ENCODE measurements at regions not wholly inside any gene's neighbourhood (a gene's known extent, or its start where the extent isn't known, plus 50 kb on each side); places are given as distances from the start of the nearest gene placed in this dataset.
A peak's percentile ranks its signal among the peaks of the same experiment; 100 is the strongest.

DNA sequence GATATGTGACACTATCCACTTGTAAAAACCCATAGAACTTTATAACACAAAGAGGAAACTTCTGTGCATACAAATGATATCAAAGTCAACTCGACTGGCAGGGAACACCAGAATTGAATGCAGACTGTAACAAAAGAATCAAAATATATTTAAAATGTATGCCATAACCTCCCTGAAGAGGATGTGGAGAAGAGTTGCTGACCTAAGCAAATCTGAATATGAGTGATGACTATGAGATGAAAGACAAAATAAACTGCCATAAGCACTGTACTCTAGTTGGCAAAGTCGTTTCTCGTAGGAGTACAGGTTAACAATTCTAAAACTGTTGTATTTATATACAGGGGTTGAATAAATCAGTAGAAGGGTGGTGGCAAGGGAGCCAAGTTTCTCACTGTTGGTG lies 482.1 kb downstream of the OCA2 start:
- WGBS = 86% methylated on average over 3 of the region's 3 CpGs
- no peaks in the 10 kb centered on the region for H3K27me3 ChIP-seq (ENCODE audit: control insufficient read depth in 2 of 2, insufficient read depth in 1 of 2, low read length in 1 of 2)
- H3K4me1 ChIP-seq (ENCODE audit: control insufficient read depth in 2 of 2, insufficient read depth in 2 of 2, low read length in 2 of 2) = no peaks in the 10 kb centered on the region
- no peak overlapping the region for H3K4me3 ChIP-seq (ENCODE audit: low read length in 2 of 2)
- H3K36me3 ChIP-seq (ENCODE audit: control insufficient read depth in 2 of 2, insufficient read depth in 2 of 2, low read length in 1 of 2) = no peaks in the 10 kb centered on the region
- no peak for DNase-seq (ENCODE audit: low read depth in 6 of 9, low spot score in 9 of 9)
- H3K27ac ChIP-seq (ENCODE audit: low read depth in 1 of 2, low read length in 1 of 2) = no peak overlapping the region
- H3K9me3 ChIP-seq (ENCODE audit: control insufficient read depth in 2 of 2, insufficient read depth in 1 of 2, low read length in 1 of 2) = no peaks in the 10 kb centered on the region

DNA sequence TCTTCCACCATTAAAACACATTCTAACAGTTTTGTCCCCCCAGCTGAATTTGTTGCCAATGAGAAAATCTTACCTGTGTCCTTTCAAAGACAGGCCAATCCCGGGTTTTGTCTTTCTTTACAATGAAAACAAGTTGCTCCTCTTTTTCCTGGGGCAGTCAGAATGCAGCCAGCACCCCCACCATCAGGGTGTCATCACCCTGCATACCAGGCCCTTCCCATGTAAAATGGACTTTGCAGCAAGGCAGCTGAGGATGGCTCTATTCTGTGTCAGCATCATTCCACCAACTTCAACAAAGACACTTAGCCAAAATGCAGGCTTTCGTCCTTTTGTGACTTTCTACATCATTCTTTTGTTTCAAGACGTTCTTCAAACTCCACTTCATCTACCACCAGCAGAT lies 490.9 kb downstream of the OCA2 start:
- H3K4me1 ChIP-seq (ENCODE audit: control insufficient read depth in 2 of 2, insufficient read depth in 2 of 2, low read length in 2 of 2) = no peaks in the 10 kb centered on the region
- 74% methylated on average over 3 of the region's 3 CpGs for WGBS
- peaks cover 0 to 4% of the 10 kb centered on the region in 2 donors for H3K9me3 ChIP-seq (ENCODE audit: control insufficient read depth in 2 of 2, insufficient read depth in 1 of 2, low read length in 1 of 2)
- no peak overlapping the region for H3K4me3 ChIP-seq (ENCODE audit: low read length in 2 of 2)
- no peak overlapping the region for H3K27ac ChIP-seq (ENCODE audit: low read depth in 1 of 2, low read length in 1 of 2)
- no peak for DNase-seq (ENCODE audit: low read depth in 6 of 9, low spot score in 9 of 9)
- no peaks in the 10 kb centered on the region for H3K36me3 ChIP-seq (ENCODE audit: control insufficient read depth in 2 of 2, insufficient read depth in 2 of 2, low read length in 1 of 2)
- H3K27me3 ChIP-seq (ENCODE audit: control insufficient read depth in 2 of 2, insufficient read depth in 1 of 2, low read length in 1 of 2) = no peaks in the 10 kb centered on the region

DNA sequence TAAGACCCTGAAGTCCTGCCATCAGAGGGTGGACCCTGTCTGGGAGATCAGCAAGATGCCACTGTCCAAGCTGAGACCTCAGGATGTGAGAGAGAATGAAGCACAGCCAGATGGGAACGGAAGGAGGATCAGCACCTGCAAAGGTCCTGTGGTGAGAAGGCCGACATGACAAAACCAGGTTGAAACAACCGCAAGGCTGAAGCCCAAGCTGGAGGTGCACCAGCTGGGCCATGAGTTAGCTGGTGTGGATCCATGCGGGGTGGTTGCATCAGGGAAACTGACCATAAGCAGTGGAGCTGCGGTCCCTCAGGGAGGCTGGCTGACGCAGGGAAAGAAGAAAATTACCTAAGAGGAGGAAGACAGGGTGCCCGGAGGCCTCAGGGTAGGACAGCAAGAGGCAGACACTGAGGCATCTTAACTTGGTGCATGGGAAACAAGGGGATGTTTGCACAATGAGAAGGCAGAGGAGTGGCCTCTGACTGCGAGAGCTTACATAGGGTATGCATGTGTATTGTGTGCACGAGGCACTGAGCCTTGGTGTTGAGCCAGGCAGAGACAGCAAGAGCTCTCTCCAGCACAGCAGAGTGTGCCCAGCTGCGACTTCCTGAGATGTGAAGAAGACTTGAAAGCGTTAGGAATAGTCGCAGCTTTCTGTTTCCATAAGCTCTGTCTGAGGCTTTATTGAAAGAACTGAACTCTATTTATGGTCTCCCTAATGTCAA lies 497.7 kb downstream of the OCA2 start:
- no peaks in the 10 kb centered on the region for H3K36me3 ChIP-seq (ENCODE audit: control insufficient read depth in 2 of 2, insufficient read depth in 2 of 2, low read length in 1 of 2)
- WGBS = 81% methylated on average over 12 of the region's 12 CpGs
- no peak overlapping the region for H3K27ac ChIP-seq (ENCODE audit: low read depth in 1 of 2, low read length in 1 of 2)
- H3K27me3 ChIP-seq (ENCODE audit: control insufficient read depth in 2 of 2, insufficient read depth in 1 of 2, low read length in 1 of 2) = no peaks in the 10 kb centered on the region
- DNase-seq (ENCODE audit: low read depth in 6 of 9, low spot score in 9 of 9) = peak in 3 of 9 donors; percentile 15 to 30 (median 22)
- no peaks in the 10 kb centered on the region for H3K4me1 ChIP-seq (ENCODE audit: control insufficient read depth in 2 of 2, insufficient read depth in 2 of 2, low read length in 2 of 2)
- H3K4me3 ChIP-seq (ENCODE audit: low read length in 2 of 2) = no peak overlapping the region
- peaks cover 8 to 10% of the 10 kb centered on the region in 2 donors for H3K9me3 ChIP-seq (ENCODE audit: control insufficient read depth in 2 of 2, insufficient read depth in 1 of 2, low read length in 1 of 2)

DNA sequence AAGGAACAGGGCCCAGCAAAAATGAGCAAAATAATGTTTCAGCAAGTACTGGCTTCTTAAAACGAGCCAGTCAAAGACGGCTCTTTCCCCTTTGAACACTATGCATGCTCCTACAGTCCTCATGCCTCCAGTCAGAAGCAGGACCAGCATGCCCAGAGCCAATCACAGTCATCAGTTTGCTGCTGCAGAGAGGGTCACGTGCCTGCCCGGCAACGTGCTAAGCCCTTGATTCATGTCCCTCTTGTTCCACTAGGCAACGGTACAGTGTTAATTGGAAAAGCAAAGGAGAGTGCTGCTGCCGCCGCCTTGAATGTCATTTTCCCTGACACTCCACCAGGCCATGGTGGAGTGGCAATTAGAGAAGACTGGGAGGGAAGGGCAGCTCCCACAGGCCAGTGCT lies 500.1 kb downstream of the OCA2 start:
- no peak overlapping the region for H3K4me3 ChIP-seq (ENCODE audit: low read length in 2 of 2)
- H3K4me1 ChIP-seq (ENCODE audit: control insufficient read depth in 2 of 2, insufficient read depth in 2 of 2, low read length in 2 of 2) = no peaks in the 10 kb centered on the region
- WGBS = 88% methylated on average over 8 of the region's 8 CpGs
- no peak overlapping the region for H3K27ac ChIP-seq (ENCODE audit: low read depth in 1 of 2, low read length in 1 of 2)
- no peaks in the 10 kb centered on the region for H3K27me3 ChIP-seq (ENCODE audit: control insufficient read depth in 2 of 2, insufficient read depth in 1 of 2, low read length in 1 of 2)
- peaks cover 8 to 10% of the 10 kb centered on the region in 2 donors for H3K9me3 ChIP-seq (ENCODE audit: control insufficient read depth in 2 of 2, insufficient read depth in 1 of 2, low read length in 1 of 2)
- DNase-seq (ENCODE audit: low read depth in 6 of 9, low spot score in 9 of 9) = no peak
- no peaks in the 10 kb centered on the region for H3K36me3 ChIP-seq (ENCODE audit: control insufficient read depth in 2 of 2, insufficient read depth in 2 of 2, low read length in 1 of 2)

DNA sequence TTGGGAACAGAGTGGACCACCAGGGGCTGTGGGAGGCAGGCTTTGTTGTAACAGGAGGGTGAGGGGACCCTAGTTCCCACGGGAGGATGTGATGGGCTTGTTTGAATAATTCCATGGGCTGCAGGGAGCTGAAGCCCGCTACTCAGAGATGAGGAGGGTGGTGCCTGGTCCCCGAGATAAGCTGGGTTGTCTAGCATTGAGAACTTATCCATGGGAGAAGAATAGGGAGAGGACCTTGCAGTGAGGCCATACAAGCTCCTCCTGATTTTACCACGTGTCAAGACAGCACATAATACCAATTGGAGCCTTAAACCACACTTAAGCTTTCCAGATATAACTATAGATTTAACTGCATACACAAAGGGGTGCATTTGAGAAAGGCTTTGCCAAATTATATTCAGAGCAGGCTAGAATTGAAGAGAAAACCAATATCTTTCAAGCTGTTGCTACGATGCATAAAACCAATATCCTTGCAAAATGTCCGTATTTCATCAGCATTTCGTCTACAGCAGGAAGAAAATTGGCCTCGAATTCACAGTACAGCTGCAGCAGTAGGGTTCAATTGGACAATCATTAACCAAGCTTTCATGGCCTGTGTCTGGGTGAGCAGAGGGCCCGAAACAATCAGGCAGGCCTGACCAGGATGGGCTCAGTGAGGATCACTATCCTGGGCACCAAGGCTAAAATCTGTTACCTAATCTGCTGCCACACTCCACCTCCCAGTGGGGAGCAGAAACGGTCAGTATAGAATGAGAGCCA lies 500.7 kb downstream of the OCA2 start:
- WGBS = 91% methylated on average over 10 of the region's 10 CpGs
- Histone ChIP-seq H3K4me1 (ENCODE audit: control insufficient read depth in 2 of 2, insufficient read depth in 2 of 2, low read length in 2 of 2) (no peaks in the 10 kb centered on the region), H3K9me3 (ENCODE audit: control insufficient read depth in 2 of 2, insufficient read depth in 1 of 2, low read length in 1 of 2) (peaks cover 8 to 10% of the 10 kb centered on the region in 2 donors), H3K27ac (ENCODE audit: low read depth in 1 of 2, low read length in 1 of 2) (no peak overlapping the region), H3K36me3 (ENCODE audit: control insufficient read depth in 2 of 2, insufficient read depth in 2 of 2, low read length in 1 of 2) (no peaks in the 10 kb centered on the region), H3K27me3 (ENCODE audit: control insufficient read depth in 2 of 2, insufficient read depth in 1 of 2, low read length in 1 of 2) (no peaks in the 10 kb centered on the region), H3K4me3 (ENCODE audit: low read length in 2 of 2) (no peak overlapping the region)
- DNase-seq (ENCODE audit: low read depth in 6 of 9, low spot score in 9 of 9) = no peak

DNA sequence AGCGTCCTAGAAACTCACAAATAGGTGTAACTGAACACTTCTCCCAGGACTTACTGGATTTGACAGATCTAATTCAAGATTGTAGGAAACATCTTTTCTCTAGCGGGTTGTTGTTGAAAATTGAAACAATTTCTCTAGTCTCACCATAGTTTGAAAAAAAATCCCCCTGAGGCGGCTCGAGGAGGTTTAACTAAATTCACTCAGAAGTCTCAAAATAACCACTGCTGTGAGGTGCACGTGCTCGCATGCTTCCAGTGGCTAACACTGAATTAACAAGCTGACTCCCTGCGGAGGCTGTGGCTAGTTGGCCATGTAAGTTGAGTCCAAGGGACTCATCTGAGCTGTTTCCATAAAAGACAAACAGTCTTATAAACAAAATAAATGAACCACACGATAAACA lies 503.9 kb downstream of the OCA2 start:
- 84% methylated on average over 8 of the region's 8 CpGs for WGBS
- no peak for DNase-seq (ENCODE audit: low read depth in 6 of 9, low spot score in 9 of 9)
- H3K4me1 ChIP-seq (ENCODE audit: control insufficient read depth in 2 of 2, insufficient read depth in 2 of 2, low read length in 2 of 2) = no peaks in the 10 kb centered on the region
- H3K4me3 ChIP-seq (ENCODE audit: low read length in 2 of 2) = no peak overlapping the region
- no peaks in the 10 kb centered on the region for H3K27me3 ChIP-seq (ENCODE audit: control insufficient read depth in 2 of 2, insufficient read depth in 1 of 2, low read length in 1 of 2)
- H3K36me3 ChIP-seq (ENCODE audit: control insufficient read depth in 2 of 2, insufficient read depth in 2 of 2, low read length in 1 of 2) = no peaks in the 10 kb centered on the region
- no peak overlapping the region for H3K27ac ChIP-seq (ENCODE audit: low read depth in 1 of 2, low read length in 1 of 2)
- peaks cover 7 to 8% of the 10 kb centered on the region in 2 donors for H3K9me3 ChIP-seq (ENCODE audit: control insufficient read depth in 2 of 2, insufficient read depth in 1 of 2, low read length in 1 of 2)

DNA sequence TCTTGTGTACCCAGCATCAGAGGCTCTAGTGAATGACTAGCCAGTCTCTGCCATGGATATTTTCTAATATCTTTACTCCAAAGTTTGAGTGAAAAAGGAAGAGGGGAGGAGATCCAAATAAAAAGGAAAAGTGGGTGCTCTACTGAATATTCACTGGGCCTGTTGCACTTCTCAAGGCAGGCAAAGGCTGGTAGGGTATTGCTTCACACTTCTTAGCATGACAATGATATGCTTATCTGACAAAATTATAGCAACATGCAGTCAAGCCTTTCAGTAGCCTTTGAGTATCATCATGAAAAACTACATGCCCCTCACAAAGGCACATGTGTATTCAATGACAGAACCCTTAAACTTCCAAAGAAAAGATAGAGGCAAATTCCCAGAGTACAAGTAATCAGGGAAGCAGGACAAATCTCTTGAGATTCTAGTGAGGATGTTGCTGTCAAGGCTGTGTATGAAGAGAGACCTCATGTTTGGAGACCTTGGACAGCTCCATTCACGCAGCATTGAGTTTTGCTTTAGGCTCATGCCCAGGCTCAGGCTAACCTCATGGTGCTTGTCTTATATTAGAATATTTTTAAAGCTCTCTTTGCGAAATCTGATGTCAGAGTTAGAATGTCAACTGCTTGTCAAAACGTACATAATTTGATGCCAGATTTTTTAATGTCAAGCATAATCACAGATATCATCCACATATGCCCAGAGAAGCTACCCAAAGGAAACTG lies 506.9 kb downstream of the OCA2 start:
- 78% methylated on average over 3 of the region's 3 CpGs for WGBS
- Histone ChIP-seq H3K27ac (ENCODE audit: low read depth in 1 of 2, low read length in 1 of 2) (no peak overlapping the region), H3K9me3 (ENCODE audit: control insufficient read depth in 2 of 2, insufficient read depth in 1 of 2, low read length in 1 of 2) (peaks cover 0 to 4% of the 10 kb centered on the region in 2 donors), H3K4me1 (ENCODE audit: control insufficient read depth in 2 of 2, insufficient read depth in 2 of 2, low read length in 2 of 2) (no peaks in the 10 kb centered on the region), H3K36me3 (ENCODE audit: control insufficient read depth in 2 of 2, insufficient read depth in 2 of 2, low read length in 1 of 2) (no peaks in the 10 kb centered on the region), H3K27me3 (ENCODE audit: control insufficient read depth in 2 of 2, insufficient read depth in 1 of 2, low read length in 1 of 2) (no peaks in the 10 kb centered on the region), H3K4me3 (ENCODE audit: low read length in 2 of 2) (no peak overlapping the region)
- peak in 2 of 9 donors; percentile 7 to 8 for DNase-seq (ENCODE audit: low read depth in 6 of 9, low spot score in 9 of 9)

Measured in thymus (tissue), 11 donors.